HUDEP-2 (cell line): ENCODE measurements at regions not wholly inside any gene's neighbourhood (a gene's known extent, or its start where the extent isn't known, plus 50 kb on each side); places are given as distances from the start of the nearest gene placed in this dataset.
"Not testable (repeated sequence)": the region's sequence is repeated elsewhere in the genome, so short reads cannot be mapped to it uniquely, and the experiment has no call there.

ENCODE experiments used
- DNase-seq, 76 experiments: peaks; one replicate each; lab custom pipeline; 2025; ENCODE audit not compliant: unreplicated experiment in 76 of 76; lab: John Stamatoyannopoulos, UW

GRCh38 chr15:34700891-34701427 lies 53.8 kb downstream of the GJD2 start:
- DNase-seq: no peak

GRCh38 chr15:34699968-34700640 lies 54.7 kb downstream of the GJD2 start:
- no peak for DNase-seq

GRCh38 chr15:34696506-34696905 lies 58.3 kb downstream of the GJD2 start:
- no peak for DNase-seq

- DNase-seq: no peak
Observed at GRCh38 chr15:34693053-34693744, 61.6 kb downstream of the GJD2 start.

GRCh38 chr15:34691034-34691433 lies 63.8 kb downstream of the GJD2 start:
- DNase-seq: no peak

- no peak for DNase-seq
Observed at GRCh38 chr15:34688699-34689098, 66.1 kb downstream of the GJD2 start.

GRCh38 chr15:34684351-34684750 lies 70.4 kb downstream of the GJD2 start:
- DNase-seq: no peak

- no peak for DNase-seq
Observed at GRCh38 chr15:34682674-34683073, 72.1 kb downstream of the GJD2 start.

GRCh38 chr15:34679291-34679690 lies 75.5 kb downstream of the GJD2 start:
- DNase-seq: no peak

- no peak for DNase-seq
Observed at GRCh38 chr15:34673241-34673640, 81.6 kb downstream of the GJD2 start.

GRCh38 chr15:34665498-34666116 lies 82.2 kb upstream of the GOLGA8B start:
- DNase-seq: no peak

- DNase-seq: no peak
Observed at GRCh38 chr15:34664418-34664817, 81.0 kb upstream of the GOLGA8B start.

- DNase-seq: no peak
Observed at GRCh38 chr15:34663101-34663500, 79.7 kb upstream of the GOLGA8B start.

GRCh38 chr15:34659056-34659455 lies 75.6 kb upstream of the GOLGA8B start:
- no peak for DNase-seq

- DNase-seq: no peak
Observed at GRCh38 chr15:34657469-34658127, 74.1 kb upstream of the GOLGA8B start.

- DNase-seq: no peak
Observed at GRCh38 chr15:34656005-34656796, 72.8 kb upstream of the GOLGA8B start.

- DNase-seq: no peak
Observed at GRCh38 chr15:34655326-34655725, 71.9 kb upstream of the GOLGA8B start.

GRCh38 chr15:34654625-34655024 lies 71.2 kb upstream of the GOLGA8B start:
- peak in 1 of 76 experiments; percentile 25 for DNase-seq

GRCh38 chr15:34653992-34654391 lies 70.5 kb upstream of the GOLGA8B start:
- DNase-seq: no peak

GRCh38 chr15:34653326-34653725 lies 69.9 kb upstream of the GOLGA8B start:
- DNase-seq: not testable (repeated sequence)

GRCh38 chr15:34652726-34653033 lies 69.2 kb upstream of the GOLGA8B start:
- peak in 7 of 76 experiments; percentile 2 to 41 (median 18) for DNase-seq
